HCT116 (cell line): ENCODE measurements at regions not wholly inside any gene's neighbourhood (a gene's known extent, or its start where the extent isn't known, plus 50 kb on each side); places are given as distances from the start of the nearest gene placed in this dataset.

Source experiments
- ATAC-seq: fragments of 200-7000 bp; cut with Tn5 transposase; 2 replicates; pipeline ENCODE4 v1.9.1; 2020; ENCODE audit warnings: mild to moderate bottlenecking, moderate library complexity
- BruUV-seq: library from RNA; stranded (reverse); fragments of 400-500 nt; replicated peaks from 2 replicates; lab custom pipeline; 2021; lab: Mats Ljungman, UMichigan
- CTCF ChIA-PET: fragments of 300-600 bp; sonication (Branson Sonifier 250); formaldehyde crosslinking; loops from one replicate; lab custom pipeline; 2021; ENCODE audit warnings: antibody characterized with exemption; lab: Charles Lee
- POLR2A ChIA-PET: fragments of 300-600, 350-600 bp; sonication (Branson Sonifier 250); formaldehyde crosslinking; loops from one replicate; lab custom pipeline; 2021; ENCODE audit warnings: antibody characterized with exemption; lab: Charles Lee
- RAD21 ChIA-PET, 2 experiments: fragments of 300-600 bp; sonication (Branson Sonifier 250); formaldehyde crosslinking; loops; one replicate each; lab custom pipeline; 2023; ENCODE audit warnings: low total read pairs in 2 of 2; ENCODE audit not compliant: uncharacterized antibody in 2 of 2, unreplicated experiment in 2 of 2, low non-redundant PET in 1 of 2; lab: Charles Lee
- DNase-seq: peaks from one replicate; pipeline ENCODE4 v3.0.0-alpha.2; 2010; ENCODE audit warnings: low read depth, low spot score
- H2AFZ ChIP-seq: fragments of 200-600 bp; shearing (Covaris generic), sonication (generic); 2 replicates; pipeline ENCODE4 v1.6.1; 2017; ENCODE audit warnings: low read depth, mixed run types, mixed read lengths, antibody characterized with exemption, low read length; ENCODE audit not compliant: poor library complexity, severe bottlenecking
- H3K27ac ChIP-seq: 2 replicates; pipeline ENCODE4 v1.5.1; 2012; ENCODE audit warnings: low read depth, low read length
- H3K27me3 ChIP-seq: fragments of 200-600 bp; sonication (generic); 2 replicates; pipeline ENCODE4 v1.6.1; 2016; ENCODE audit warnings: mixed run types, low read length, mixed read lengths; ENCODE audit not compliant: insufficient read depth
- H3K36me3 ChIP-seq, 2 experiments: fragments of 200-500 bp in 1 of 2; fragments of 200-600 bp in 1 of 2; sonication (Bioruptor generic) in 1 of 2; sonication (generic) in 1 of 2; 2 replicates each; pipeline versions ENCODE4 v1.5.1 to v1.6.1; 2014 to 2016; ENCODE audit warnings: low read length in 2 of 2, inconsistent platforms in 1 of 2, mixed read lengths in 1 of 2, mixed run types in 1 of 2; ENCODE audit not compliant: insufficient read depth in 2 of 2, control insufficient read depth in 1 of 2
- H3K4me1 ChIP-seq, 2 experiments: fragments of 200-600 bp in 1 of 2; sonication (generic) in 1 of 2; 2 replicates each; pipeline versions ENCODE4 v1.5.1 to v1.6.1; 2012 to 2017; ENCODE audit warnings: low read length in 2 of 2, inconsistent platforms in 1 of 2, mild to moderate bottlenecking in 1 of 2, mixed read lengths in 1 of 2, mixed run types in 1 of 2, moderate library complexity in 1 of 2; ENCODE audit not compliant: insufficient read depth in 2 of 2, control insufficient read depth in 1 of 2
- H3K4me2 ChIP-seq: fragments of 200-600 bp; sonication (generic); 2 replicates; pipeline ENCODE4 v1.6.1; 2017; ENCODE audit warnings: mixed run types, low read length, mixed read lengths
- H3K4me3 ChIP-seq, 2 experiments: fragments of 200-600 bp in 1 of 2; sonication (generic) in 1 of 2; replicated peaks in 1 of 2; 2 replicates each; pipeline ENCODE4 v1.5.1; 2011 to 2016; ENCODE audit warnings: low read length in 2 of 2, control low read depth in 1 of 2, low read depth in 1 of 2, mild to moderate bottlenecking in 1 of 2, mixed read lengths in 1 of 2, mixed run types in 1 of 2
- H3K79me2 ChIP-seq: fragments of 200-600 bp; sonication (generic); 2 replicates; pipeline ENCODE4 v1.6.1; 2017; ENCODE audit warnings: mild to moderate bottlenecking, mixed run types, low read length, moderate library complexity, mixed read lengths; ENCODE audit not compliant: insufficient read depth
- H3K9ac ChIP-seq: fragments of 200-600 bp; sonication (generic); 2 replicates; pipeline ENCODE4 v1.6.1; 2016; ENCODE audit warnings: low read length, mixed read lengths
- H3K9me2 ChIP-seq: fragments of 200-600 bp; sonication (generic), shearing (Covaris generic); 2 replicates; pipeline ENCODE4 v1.6.1; 2017; ENCODE audit warnings: mixed run types, mild to moderate bottlenecking, moderate library complexity; ENCODE audit not compliant: insufficient read depth
- H3K9me3 ChIP-seq, 2 experiments: fragments of 200-500 bp in 1 of 2; fragments of 200-600 bp in 1 of 2; sonication (Bioruptor generic) in 1 of 2; sonication (generic) in 1 of 2; 2 replicates each; pipeline ENCODE4 v1.6.1; 2014 to 2017; ENCODE audit warnings: low read length in 2 of 2, mixed read lengths in 2 of 2, inconsistent platforms in 1 of 2, low read depth in 1 of 2, mild to moderate bottlenecking in 1 of 2, mixed run types in 1 of 2, moderate library complexity in 1 of 2; ENCODE audit not compliant: control insufficient read depth in 1 of 2, insufficient read depth in 1 of 2
- H4K20me1 ChIP-seq: fragments of 200-600 bp; sonication (generic), shearing (Covaris generic); 2 replicates; pipeline ENCODE4 v1.6.1; 2017; ENCODE audit warnings: mixed run types, mild to moderate bottlenecking, moderate library complexity; ENCODE audit not compliant: insufficient read depth
- ATF3 ChIP-seq: IDR thresholded peaks from 2 replicates; pipeline ENCODE4 v1.6.1; 2012
- CBX3 ChIP-seq: IDR thresholded peaks from 2 replicates; pipeline ENCODE4 v1.6.1; 2012; ENCODE audit warnings: low read depth
- CTCF ChIP-seq, 3 experiments: fragments of 200-600 bp in 1 of 3; sonication (generic) in 1 of 3; IDR thresholded peaks in 2 of 3; conservative IDR thresholded peaks in 1 of 3; 2 replicates each; pipeline ENCODE4 v1.5.1; 2012 to 2017; ENCODE audit warnings: low read depth in 2 of 3, low read length in 2 of 3, antibody characterized with exemption in 1 of 3, borderline replicate concordance in 1 of 3, control low read depth in 1 of 3, mild to moderate bottlenecking in 1 of 3, mixed read lengths in 1 of 3, mixed run types in 1 of 3, moderate library complexity in 1 of 3; ENCODE audit not compliant: insufficient read depth in 1 of 3
- EGR1 ChIP-seq: IDR thresholded peaks from 2 replicates; pipeline ENCODE4 v1.6.1; 2012; ENCODE audit warnings: low read depth
- ELF1 ChIP-seq: IDR thresholded peaks from 2 replicates; pipeline ENCODE4 v1.6.1; 2012; ENCODE audit warnings: low read depth, borderline replicate concordance
- EZH2 ChIP-seq: fragments of 200-600 bp; sonication (generic); IDR thresholded peaks from 2 replicates; pipeline ENCODE4 v1.6.1; 2017; ENCODE audit warnings: antibody characterized with exemption, mixed run types
- FOSL1 ChIP-seq: IDR thresholded peaks from 2 replicates; pipeline ENCODE4 v1.6.1; 2012; ENCODE audit warnings: low read depth
- JUND ChIP-seq: IDR thresholded peaks from 2 replicates; pipeline ENCODE4 v1.6.1; 2012
- MAX ChIP-seq: IDR thresholded peaks from 2 replicates; pipeline ENCODE4 v1.6.1; 2012
- POLR2AphosphoS5 ChIP-seq: IDR thresholded peaks from 2 replicates; pipeline ENCODE4 v1.6.1; 2011; ENCODE audit warnings: mild to moderate bottlenecking, low read depth, low read length, moderate library complexity
- RAD21 ChIP-seq: IDR thresholded peaks from 2 replicates; pipeline ENCODE4 v1.6.1; 2012; ENCODE audit warnings: low read depth, mild to moderate bottlenecking
- SP1 ChIP-seq: IDR thresholded peaks from 2 replicates; pipeline ENCODE4 v1.6.1; 2012; ENCODE audit warnings: low read depth
- SRF ChIP-seq: IDR thresholded peaks from 2 replicates; pipeline ENCODE4 v1.6.1; 2012; ENCODE audit warnings: low read depth
- TCF7L2 ChIP-seq: IDR thresholded peaks from 2 replicates; pipeline ENCODE4 v1.7.0; 2011; ENCODE audit warnings: borderline replicate concordance, inconsistent platforms; ENCODE audit not compliant: insufficient read depth, insufficient read length; ENCODE audit errors: extremely low read depth
- ZBTB33 ChIP-seq: IDR thresholded peaks from 2 replicates; pipeline ENCODE4 v1.6.1; 2011; ENCODE audit warnings: mild to moderate bottlenecking, low read length, moderate library complexity; ENCODE audit not compliant: insufficient replicate concordance; ENCODE audit errors: extremely low read depth
- ZFX ChIP-seq: fragments of 450-650 bp; IDR thresholded peaks from 2 replicates; pipeline ENCODE4 v1.6.1; 2017
- ZNF274 ChIP-seq: fragments of 200-500 bp; sonication (Bioruptor generic); IDR thresholded peaks from 2 replicates; pipeline ENCODE4 v1.6.1; 2014; ENCODE audit warnings: mild to moderate bottlenecking, low read depth, low read length, inconsistent platforms
- intact Hi-C: fragments of 100-400 bp; cut with micrococcal nuclease; formaldehyde crosslinking; loops from 2 replicates; pipeline ENCODE4 v1.10.0; 2022

- intact Hi-C loops = no loop called here
- Histone ChIP-seq H2AFZ (no peak overlapping the region), H3K79me2 (no peaks in the 10 kb centered on the region; the same call in 1 of the 2 replicates), H3K9me2 (no peaks in the 10 kb centered on the region), H3K4me1 (no peaks in the 10 kb centered on the region), H4K20me1 (no peaks in the 10 kb centered on the region), H3K36me3 (no peaks in the 10 kb centered on the region), H3K9ac (no peak overlapping the region), H3K9me3 (no peaks in the 10 kb centered on the region), H3K4me2 (no peak overlapping the region), H3K27ac (no peak overlapping the region), H3K27me3 (no peaks in the 10 kb centered on the region), H3K4me3 (no peak overlapping the region)
- ChIA-PET RAD21 (no interaction called here), CTCF (no interaction called here), POLR2A (no interaction called here)
- ATAC-seq (no peak), DNase-seq (no peak)
- BruUV-seq = no TSS peak
- TF ChIP-seq ZBTB33 = no peak
- no peak for TF ChIP-seq EZH2
- no peak for TF ChIP-seq ZNF274
- TF ChIP-seq SRF = no peak
- no peak for TF ChIP-seq JUND
- TF ChIP-seq MAX = no peak
- no peak for TF ChIP-seq RAD21
- no peak for TF ChIP-seq ATF3
- TF ChIP-seq ZFX = no peak
- no peak for TF ChIP-seq FOSL1
- TF ChIP-seq ELF1 = no peak
- no peak for TF ChIP-seq POLR2AphosphoS5
- no peak for TF ChIP-seq EGR1
- no peak for TF ChIP-seq TCF7L2
- no peak for TF ChIP-seq CBX3
- TF ChIP-seq CTCF (IDR thresholded peaks at IDR 0.05 in 2 of 3, conservative IDR thresholded peaks at IDR 0.05 in 1 of 3; ENCODE audit: borderline replicate concordance in 1 of 3, insufficient read depth in 1 of 3, low read depth in 2 of 3, low read length in 2 of 3) = no peak
- TF ChIP-seq SP1 = no peak
These were observed 399.4 kb upstream of the RGS6 start for GRCh38 chr14:71532790-71533189.
